Liver (tissue), 8 donors: ENCODE measurements at regions not wholly inside any gene's neighbourhood (a gene's known extent, or its start where the extent isn't known, plus 50 kb on each side); places are given as distances from the start of the nearest gene placed in this dataset.
A peak's percentile ranks its signal among the peaks of the same experiment; 100 is the strongest.

ENCODE experiments used
- DNase-seq: peaks from one replicate; pipeline ENCODE4 v3.0.0-alpha.2; 2017; ENCODE audit warnings: low spot score
- H3K27ac ChIP-seq, 2 donors: one replicate each; pipeline ENCODE4 v1.7.0; 2013; ENCODE audit warnings: inconsistent platforms in 2 of 2, low read length in 2 of 2, control low read depth in 1 of 2, low read depth in 1 of 2, mild to moderate bottlenecking in 1 of 2
- H3K27me3 ChIP-seq, 4 donors: one replicate each; pipeline versions ENCODE4 v1.6.1 to v1.7.0; 2013; ENCODE audit warnings: low read length in 3 of 4, inconsistent platforms in 1 of 4, mild to moderate bottlenecking in 1 of 4, moderate library complexity in 1 of 4; ENCODE audit not compliant: control insufficient read depth in 4 of 4, insufficient read depth in 4 of 4
- H3K36me3 ChIP-seq, 4 donors: one replicate each; pipeline versions ENCODE4 v1.6.1 to v1.7.0; 2013; ENCODE audit warnings: low read length in 3 of 4, mild to moderate bottlenecking in 3 of 4, low read depth in 1 of 4, moderate library complexity in 1 of 4; ENCODE audit not compliant: control insufficient read depth in 4 of 4, insufficient read depth in 3 of 4
- H3K4me1 ChIP-seq, 4 donors: one replicate each; pipeline versions ENCODE4 v1.6.1 to v1.7.0; 2013; ENCODE audit warnings: low read length in 3 of 4, mild to moderate bottlenecking in 3 of 4, moderate library complexity in 1 of 4; ENCODE audit not compliant: control insufficient read depth in 4 of 4, insufficient read depth in 4 of 4
- H3K4me3 ChIP-seq, 3 donors: one replicate each; pipeline versions ENCODE4 v1.6.1 to v1.7.0; 2013; ENCODE audit warnings: low read length in 3 of 3, control low read depth in 1 of 3, low read depth in 1 of 3, mild to moderate bottlenecking in 1 of 3
- H3K9ac ChIP-seq, 2 donors: one replicate each; pipeline ENCODE4 v1.7.0; 2013; ENCODE audit warnings: low read length in 2 of 2, mild to moderate bottlenecking in 2 of 2, moderate library complexity in 2 of 2, control low read depth in 1 of 2, low read depth in 1 of 2
- H3K9me3 ChIP-seq, 4 donors: one replicate each; pipeline versions ENCODE4 v1.6.1 to v1.7.0; 2013; ENCODE audit warnings: low read length in 3 of 4; ENCODE audit not compliant: control insufficient read depth in 4 of 4
- EGR1 ChIP-seq, 2 donors: IDR thresholded peaks; 2 replicates each; pipeline ENCODE4 v1.6.1; 2016 to 2018; ENCODE audit warnings: antibody characterized with exemption in 2 of 2, low read depth in 2 of 2
- FOXA1 ChIP-seq: IDR thresholded peaks from 2 replicates; pipeline ENCODE4 v1.6.1; 2016; ENCODE audit warnings: antibody characterized with exemption
- FOXA2 ChIP-seq: IDR thresholded peaks from 2 replicates; pipeline ENCODE4 v1.6.1; 2016; ENCODE audit warnings: antibody characterized with exemption
- GABPA ChIP-seq, 2 donors: IDR thresholded peaks in 1 of 2; conservative IDR thresholded peaks in 1 of 2; 2 replicates each; pipeline ENCODE4 v1.6.1; 2016; ENCODE audit warnings: antibody characterized with exemption in 2 of 2, mild to moderate bottlenecking in 1 of 2, moderate library complexity in 1 of 2
- HNF4G ChIP-seq: IDR thresholded peaks from 2 replicates; pipeline ENCODE4 v1.6.1; 2016; ENCODE audit warnings: antibody characterized with exemption
- JUND ChIP-seq, 2 donors: IDR thresholded peaks; 2 replicates each; pipeline ENCODE4 v1.6.1; 2016; ENCODE audit warnings: antibody characterized with exemption in 2 of 2
- RAD21 ChIP-seq, 2 donors: IDR thresholded peaks; 2 replicates each; pipeline ENCODE4 v1.6.1; 2016; ENCODE audit warnings: antibody characterized with exemption in 2 of 2, mild to moderate bottlenecking in 2 of 2
- RXRA ChIP-seq, 2 donors: IDR thresholded peaks; 2 replicates each; pipeline ENCODE4 v1.6.1; 2017 to 2018; ENCODE audit warnings: antibody characterized with exemption in 2 of 2, mild to moderate bottlenecking in 1 of 2
- SP1 ChIP-seq: IDR thresholded peaks from 2 replicates; pipeline ENCODE4 v1.6.1; 2018; ENCODE audit warnings: antibody characterized with exemption, mild to moderate bottlenecking
- TAF1 ChIP-seq: conservative IDR thresholded peaks from 2 replicates; pipeline ENCODE4 v1.6.1; 2016; ENCODE audit warnings: antibody characterized with exemption, mild to moderate bottlenecking
- YY1 ChIP-seq: IDR thresholded peaks from 2 replicates; pipeline ENCODE4 v1.6.1; 2016; ENCODE audit warnings: antibody characterized with exemption, mild to moderate bottlenecking
- WGBS: extraction: QIAGEN DNeasy Blood & Tissue Kit; methylation state at CpG from one replicate; pipeline ENCODE4 v1.1.7; 2013; 5-methylcytosine and 5-hydroxymethylcytosine counted together
- TF ChIP-seq, protein P1 (sequence below): IDR thresholded peaks from 2 replicates; pipeline ENCODE4 v1.6.1; 2016; ENCODE audit warnings: antibody characterized with exemption
- TF ChIP-seq, protein P2 (sequence below): IDR thresholded peaks from 2 replicates; pipeline ENCODE4 v1.6.1; 2016; ENCODE audit warnings: antibody characterized with exemption, mild to moderate bottlenecking
- TF ChIP-seq, protein P3 (sequence below): IDR thresholded peaks from 2 replicates; pipeline ENCODE4 v1.6.1; 2016; ENCODE audit warnings: antibody characterized with exemption
- TF ChIP-seq, protein P4 (sequence below): fragments of 150-350 bp; IDR thresholded peaks from 2 replicates; pipeline ENCODE4 v1.5.1; 2017; ENCODE audit warnings: improper control_type of control experiment, low read depth, low read length; ENCODE audit not compliant: missing input control
- donor health status: healthy.
- donor health status: healthy.
- donor health status: healthy.
- donor health status: healthy.
- donor health status: healthy.

DNA sequence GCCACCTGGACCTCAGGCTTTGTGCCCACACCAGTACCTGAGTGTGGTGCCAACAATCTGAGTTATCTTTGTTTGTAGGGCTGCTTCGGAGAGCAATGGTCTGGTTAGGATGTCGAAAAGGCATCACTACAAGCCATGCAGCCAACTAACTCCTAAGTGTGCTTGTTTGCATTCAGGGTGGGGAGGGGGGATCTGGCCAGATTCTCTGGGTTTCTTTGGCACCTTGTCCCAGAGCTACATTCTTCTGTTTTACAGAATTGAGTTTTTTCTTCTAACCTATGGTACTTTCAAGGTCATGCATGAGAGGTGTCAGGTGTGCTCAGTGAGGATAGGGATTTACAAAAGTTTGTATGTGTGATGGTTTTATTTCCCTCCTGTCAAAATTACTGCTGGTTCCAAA, 391.4 kb upstream of the RARB start:
- DNase-seq, result no peak

DNA sequence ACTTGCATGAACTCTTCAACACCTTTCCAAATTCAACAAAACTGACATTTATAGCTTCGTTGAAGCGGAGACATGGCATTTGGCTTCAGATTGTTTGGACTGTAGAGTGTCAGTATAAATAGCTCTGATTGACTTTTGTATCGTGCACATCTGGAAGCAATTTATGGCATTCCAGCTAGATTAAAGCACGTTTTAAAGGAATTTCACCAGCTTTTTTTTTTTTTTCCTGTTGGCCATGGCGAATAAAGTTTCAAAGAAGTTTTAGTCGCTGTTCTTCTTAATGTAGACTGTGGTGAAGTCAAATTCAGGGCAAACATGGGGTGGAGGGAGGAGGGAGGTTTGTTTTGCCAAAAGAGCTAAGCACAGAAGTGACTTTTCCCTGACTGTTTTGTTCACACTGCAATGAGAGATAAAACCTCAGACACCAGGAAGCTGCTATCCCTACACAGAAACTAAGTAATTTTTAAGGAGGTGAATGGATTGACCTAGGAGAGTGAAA, 391.0 kb upstream of the RARB start:
- H3K9me3 ChIP-seq, result no peaks in the 10 kb centered on the region
- no peak for TF ChIP-seq FOXA2
- TF ChIP-seq RAD21 (IDR thresholded peaks at IDR 0.05), result peak in 1 of 2 donors; percentile 22
- H3K36me3 ChIP-seq, result no peaks in the 10 kb centered on the region
- H3K4me3 ChIP-seq, result no peak overlapping the region
- no peak overlapping the region for H3K27ac ChIP-seq
- H3K4me1 ChIP-seq, result no peaks in the 10 kb centered on the region
- H3K27me3 ChIP-seq, result no peaks in the 10 kb centered on the region
- H3K9ac ChIP-seq, result no peak overlapping the region
- WGBS, result 45% methylated on average over 6 of the region's 6 CpGs
- no peak for DNase-seq

More for the DNA sequence above, 391.4 kb upstream of the RARB start:
- 59% methylated on average over 2 of the region's 2 CpGs for WGBS
- no peaks in the 10 kb centered on the region for H3K36me3 ChIP-seq
- TF ChIP-seq RXRA (IDR thresholded peaks at IDR 0.05) (no peak), SP1 (no peak), FOXA2 (no peak), GABPA (IDR thresholded peaks at IDR 0.05 in 1 of 2, conservative IDR thresholded peaks at IDR 0.05 in 1 of 2) (no peak), JUND (IDR thresholded peaks at IDR 0.05) (no peak), RAD21 (IDR thresholded peaks at IDR 0.05) (no peak), YY1 (no peak)
- TF ChIP-seq, protein P1, sequence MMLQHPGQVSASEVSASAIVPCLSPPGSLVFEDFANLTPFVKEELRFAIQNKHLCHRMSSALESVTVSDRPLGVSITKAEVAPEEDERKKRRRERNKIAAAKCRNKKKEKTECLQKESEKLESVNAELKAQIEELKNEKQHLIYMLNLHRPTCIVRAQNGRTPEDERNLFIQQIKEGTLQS, result no peak
- H3K27ac ChIP-seq, result no peak overlapping the region
- no peaks in the 10 kb centered on the region for H3K9me3 ChIP-seq
- H3K27me3 ChIP-seq, result no peaks in the 10 kb centered on the region
- H3K4me3 ChIP-seq, result no peak overlapping the region
- no peak overlapping the region for H3K9ac ChIP-seq
- no peaks in the 10 kb centered on the region for H3K4me1 ChIP-seq

DNA sequence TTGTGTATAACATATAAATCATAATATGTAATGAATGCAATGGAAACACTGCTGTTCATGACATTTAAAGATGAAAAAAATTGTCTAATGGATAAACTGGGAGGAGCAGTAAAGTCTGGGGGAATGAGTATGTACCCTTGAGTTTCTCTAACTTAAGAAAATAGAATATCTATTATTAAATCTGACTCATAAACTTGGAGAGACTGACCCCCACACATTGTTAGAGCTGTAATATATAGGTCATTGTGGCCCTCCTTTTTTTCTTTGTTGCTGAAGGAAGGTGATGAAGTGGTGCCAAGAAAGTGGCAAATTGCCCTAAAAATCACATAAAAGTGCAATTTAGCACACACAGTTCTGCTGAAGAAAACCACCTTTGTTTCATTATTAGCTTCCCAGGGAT, 389.8 kb upstream of the RARB start:
- no peaks in the 10 kb centered on the region for H3K4me1 ChIP-seq
- DNase-seq, result no peak

More for the DNA sequence above, 389.8 kb upstream of the RARB start:
- Histone ChIP-seq H3K27me3 (no peaks in the 10 kb centered on the region), H3K4me3 (no peak overlapping the region), H3K9ac (no peak overlapping the region), H3K36me3 (no peaks in the 10 kb centered on the region), H3K9me3 (no peaks in the 10 kb centered on the region), H3K27ac (no peak overlapping the region)
- no peak for TF ChIP-seq TAF1
- TF ChIP-seq, protein P1, result no peak
- TF ChIP-seq FOXA1, result no peak
- TF ChIP-seq HNF4G, result no peak
- TF ChIP-seq, protein P2, sequence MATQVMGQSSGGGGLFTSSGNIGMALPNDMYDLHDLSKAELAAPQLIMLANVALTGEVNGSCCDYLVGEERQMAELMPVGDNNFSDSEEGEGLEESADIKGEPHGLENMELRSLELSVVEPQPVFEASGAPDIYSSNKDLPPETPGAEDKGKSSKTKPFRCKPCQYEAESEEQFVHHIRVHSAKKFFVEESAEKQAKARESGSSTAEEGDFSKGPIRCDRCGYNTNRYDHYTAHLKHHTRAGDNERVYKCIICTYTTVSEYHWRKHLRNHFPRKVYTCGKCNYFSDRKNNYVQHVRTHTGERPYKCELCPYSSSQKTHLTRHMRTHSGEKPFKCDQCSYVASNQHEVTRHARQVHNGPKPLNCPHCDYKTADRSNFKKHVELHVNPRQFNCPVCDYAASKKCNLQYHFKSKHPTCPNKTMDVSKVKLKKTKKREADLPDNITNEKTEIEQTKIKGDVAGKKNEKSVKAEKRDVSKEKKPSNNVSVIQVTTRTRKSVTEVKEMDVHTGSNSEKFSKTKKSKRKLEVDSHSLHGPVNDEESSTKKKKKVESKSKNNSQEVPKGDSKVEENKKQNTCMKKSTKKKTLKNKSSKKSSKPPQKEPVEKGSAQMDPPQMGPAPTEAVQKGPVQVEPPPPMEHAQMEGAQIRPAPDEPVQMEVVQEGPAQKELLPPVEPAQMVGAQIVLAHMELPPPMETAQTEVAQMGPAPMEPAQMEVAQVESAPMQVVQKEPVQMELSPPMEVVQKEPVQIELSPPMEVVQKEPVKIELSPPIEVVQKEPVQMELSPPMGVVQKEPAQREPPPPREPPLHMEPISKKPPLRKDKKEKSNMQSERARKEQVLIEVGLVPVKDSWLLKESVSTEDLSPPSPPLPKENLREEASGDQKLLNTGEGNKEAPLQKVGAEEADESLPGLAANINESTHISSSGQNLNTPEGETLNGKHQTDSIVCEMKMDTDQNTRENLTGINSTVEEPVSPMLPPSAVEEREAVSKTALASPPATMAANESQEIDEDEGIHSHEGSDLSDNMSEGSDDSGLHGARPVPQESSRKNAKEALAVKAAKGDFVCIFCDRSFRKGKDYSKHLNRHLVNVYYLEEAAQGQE, result no peak
- TF ChIP-seq, protein P3, sequence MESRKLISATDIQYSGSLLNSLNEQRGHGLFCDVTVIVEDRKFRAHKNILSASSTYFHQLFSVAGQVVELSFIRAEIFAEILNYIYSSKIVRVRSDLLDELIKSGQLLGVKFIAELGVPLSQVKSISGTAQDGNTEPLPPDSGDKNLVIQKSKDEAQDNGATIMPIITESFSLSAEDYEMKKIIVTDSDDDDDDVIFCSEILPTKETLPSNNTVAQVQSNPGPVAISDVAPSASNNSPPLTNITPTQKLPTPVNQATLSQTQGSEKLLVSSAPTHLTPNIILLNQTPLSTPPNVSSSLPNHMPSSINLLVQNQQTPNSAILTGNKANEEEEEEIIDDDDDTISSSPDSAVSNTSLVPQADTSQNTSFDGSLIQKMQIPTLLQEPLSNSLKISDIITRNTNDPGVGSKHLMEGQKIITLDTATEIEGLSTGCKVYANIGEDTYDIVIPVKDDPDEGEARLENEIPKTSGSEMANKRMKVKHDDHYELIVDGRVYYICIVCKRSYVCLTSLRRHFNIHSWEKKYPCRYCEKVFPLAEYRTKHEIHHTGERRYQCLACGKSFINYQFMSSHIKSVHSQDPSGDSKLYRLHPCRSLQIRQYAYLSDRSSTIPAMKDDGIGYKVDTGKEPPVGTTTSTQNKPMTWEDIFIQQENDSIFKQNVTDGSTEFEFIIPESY, result no peak
- no peak for TF ChIP-seq SP1
- TF ChIP-seq EGR1 (IDR thresholded peaks at IDR 0.05; ENCODE audit: low read depth in 2 of 2), result no peak
- no peak for TF ChIP-seq RXRA (IDR thresholded peaks at IDR 0.05)
- TF ChIP-seq GABPA (IDR thresholded peaks at IDR 0.05 in 1 of 2, conservative IDR thresholded peaks at IDR 0.05 in 1 of 2), result no peak
- TF ChIP-seq, protein P4, sequence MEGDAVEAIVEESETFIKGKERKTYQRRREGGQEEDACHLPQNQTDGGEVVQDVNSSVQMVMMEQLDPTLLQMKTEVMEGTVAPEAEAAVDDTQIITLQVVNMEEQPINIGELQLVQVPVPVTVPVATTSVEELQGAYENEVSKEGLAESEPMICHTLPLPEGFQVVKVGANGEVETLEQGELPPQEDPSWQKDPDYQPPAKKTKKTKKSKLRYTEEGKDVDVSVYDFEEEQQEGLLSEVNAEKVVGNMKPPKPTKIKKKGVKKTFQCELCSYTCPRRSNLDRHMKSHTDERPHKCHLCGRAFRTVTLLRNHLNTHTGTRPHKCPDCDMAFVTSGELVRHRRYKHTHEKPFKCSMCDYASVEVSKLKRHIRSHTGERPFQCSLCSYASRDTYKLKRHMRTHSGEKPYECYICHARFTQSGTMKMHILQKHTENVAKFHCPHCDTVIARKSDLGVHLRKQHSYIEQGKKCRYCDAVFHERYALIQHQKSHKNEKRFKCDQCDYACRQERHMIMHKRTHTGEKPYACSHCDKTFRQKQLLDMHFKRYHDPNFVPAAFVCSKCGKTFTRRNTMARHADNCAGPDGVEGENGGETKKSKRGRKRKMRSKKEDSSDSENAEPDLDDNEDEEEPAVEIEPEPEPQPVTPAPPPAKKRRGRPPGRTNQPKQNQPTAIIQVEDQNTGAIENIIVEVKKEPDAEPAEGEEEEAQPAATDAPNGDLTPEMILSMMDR, result no peak
